ENCODE measurements at regions not wholly inside any gene's neighbourhood (a gene's known extent, or its start where the extent isn't known, plus 50 kb on each side); places are given as distances from the start of the nearest gene placed in this dataset.

DNA sequence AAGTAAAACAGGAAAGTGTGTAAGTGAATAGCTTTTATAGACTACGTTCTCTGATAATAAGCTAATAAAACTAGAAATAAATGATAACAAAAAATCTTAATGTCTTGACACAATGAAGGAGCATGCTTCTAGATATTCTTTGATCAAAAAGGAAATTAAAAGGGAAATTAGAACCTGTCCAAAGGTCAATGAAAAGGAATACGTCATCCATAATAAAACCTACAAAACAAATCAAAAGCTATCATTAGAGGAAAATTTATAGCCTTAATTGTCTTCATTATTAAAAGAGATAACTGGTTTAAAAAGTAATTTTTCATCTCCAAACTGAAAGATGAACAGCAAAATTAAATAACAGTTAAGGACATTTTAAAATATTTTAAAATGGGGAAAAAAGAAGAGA lies 196.3 kb upstream of the BTBD3 start:
- DNase-seq (ENCODE audit: low spot score), result no peak

DNA sequence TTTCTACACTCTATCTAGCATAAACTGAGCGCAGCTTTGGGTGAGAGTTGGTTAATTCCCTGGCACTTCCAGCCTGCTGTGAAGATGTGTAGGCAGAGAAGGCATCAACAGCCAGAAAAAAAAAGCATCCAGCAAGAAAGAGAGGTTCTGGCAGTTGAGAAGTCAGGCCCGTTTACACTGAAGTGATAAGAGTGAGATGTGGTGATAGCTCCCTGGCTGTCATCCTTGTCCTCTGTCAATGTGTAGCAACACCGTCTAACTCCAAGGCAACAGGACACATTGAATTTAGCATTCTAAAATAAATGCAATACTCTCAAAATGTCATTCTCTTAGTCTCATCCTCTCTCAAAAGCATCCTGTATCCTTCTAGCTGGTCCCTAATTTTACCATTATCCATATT lies 193.6 kb upstream of the BTBD3 start:
- DNase-seq (ENCODE audit: low spot score), result no peak

DNA sequence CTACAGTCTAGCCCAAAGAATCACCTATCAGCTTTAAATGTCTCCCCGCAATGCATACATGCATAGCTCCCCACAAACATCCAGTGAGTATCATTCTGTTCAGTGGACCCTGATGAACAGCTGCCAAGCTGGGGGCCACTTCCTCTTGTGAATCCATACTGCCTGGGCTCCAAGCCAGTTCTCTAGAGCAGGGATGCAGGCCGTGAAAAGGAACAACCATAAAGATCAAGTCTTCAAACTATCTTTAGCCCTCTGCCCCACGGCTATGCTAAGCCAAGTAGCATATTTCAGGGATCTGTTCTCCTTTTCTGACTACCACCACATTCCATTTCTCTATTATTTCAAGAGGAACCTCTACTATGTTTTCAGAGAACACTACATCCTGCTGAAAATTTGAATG lies 191.7 kb upstream of the BTBD3 start:
- DNase-seq (ENCODE audit: low spot score), result no peak

DNA sequence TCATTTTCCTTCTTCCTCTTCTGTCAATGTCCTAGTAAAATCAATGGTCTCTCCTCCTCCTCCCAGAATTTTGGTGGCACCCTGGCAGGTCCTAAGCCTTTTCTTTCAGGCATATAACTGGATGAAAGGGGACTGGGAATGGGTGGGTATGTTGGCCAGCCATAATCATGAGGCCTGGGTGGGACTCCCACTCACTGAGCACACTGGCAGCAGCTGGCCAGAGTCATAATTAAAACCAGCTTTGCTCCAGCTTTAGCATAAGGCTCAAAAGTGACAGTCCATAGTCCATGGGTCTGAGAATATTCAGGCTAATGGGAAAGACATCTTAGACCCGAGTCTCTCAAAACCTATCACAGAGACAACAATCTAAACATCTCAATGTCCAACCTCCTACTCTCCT lies 190.0 kb upstream of the BTBD3 start:
- DNase-seq (ENCODE audit: low spot score), result no peak

DNA sequence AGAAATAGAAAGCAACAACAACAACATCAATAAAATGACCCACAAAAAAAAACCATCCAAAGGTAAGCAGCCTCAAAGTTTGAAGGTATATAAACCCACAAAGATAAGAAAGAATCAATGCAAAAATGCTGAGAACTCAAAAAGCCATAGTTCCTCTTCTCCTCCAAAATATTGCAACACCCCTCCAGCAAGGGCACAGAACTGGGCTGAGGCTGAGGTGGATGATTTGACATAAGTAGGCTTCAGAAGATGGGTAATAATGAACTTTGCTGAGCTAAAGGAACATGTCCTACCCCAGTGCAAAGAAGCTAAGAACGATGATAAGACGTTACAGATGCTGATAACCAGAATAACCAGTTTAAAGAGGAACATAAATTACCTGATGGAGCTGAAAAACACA lies 188.8 kb upstream of the BTBD3 start:
- DNase-seq (ENCODE audit: low spot score), result no peak

DNA sequence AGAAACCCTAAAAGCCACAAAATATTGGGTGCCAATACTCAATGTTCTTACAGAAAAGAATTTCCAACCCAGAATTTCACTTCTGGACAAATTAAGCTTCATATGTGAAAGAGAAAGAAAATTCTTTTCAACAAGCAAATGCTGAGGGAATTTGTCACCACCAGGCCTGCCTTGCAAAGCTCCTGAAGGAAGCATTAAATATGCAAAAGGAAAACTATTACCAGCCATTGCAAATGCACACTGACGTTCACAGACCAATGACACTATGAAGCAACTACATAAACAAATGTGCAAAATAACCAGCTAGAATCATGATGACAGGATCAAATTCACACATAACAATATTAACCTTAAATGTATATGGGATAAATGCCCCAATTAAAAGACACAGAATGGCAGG lies 187.9 kb upstream of the BTBD3 start:
- no peak for DNase-seq (ENCODE audit: low spot score)

DNA sequence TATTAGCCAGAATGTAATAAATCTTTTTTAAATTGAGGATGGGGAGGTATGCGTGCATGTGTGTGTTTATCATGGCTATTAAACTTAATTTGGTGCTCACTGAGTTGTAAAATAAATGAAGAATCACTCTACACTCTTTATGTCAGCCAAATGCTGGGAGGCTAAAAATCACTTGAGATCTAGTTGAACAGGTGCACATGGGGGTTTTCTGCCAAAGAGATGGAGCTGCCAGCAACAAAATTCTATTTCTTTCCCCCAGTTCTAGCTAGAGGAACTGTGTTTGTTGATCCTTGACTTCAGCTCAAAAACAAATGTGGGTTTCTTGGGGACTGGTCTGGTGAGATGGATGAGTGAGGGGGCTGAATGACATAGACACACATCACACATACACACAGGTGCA lies 183.3 kb upstream of the BTBD3 start:
- DNase-seq (ENCODE audit: low spot score), result no peak

DNA sequence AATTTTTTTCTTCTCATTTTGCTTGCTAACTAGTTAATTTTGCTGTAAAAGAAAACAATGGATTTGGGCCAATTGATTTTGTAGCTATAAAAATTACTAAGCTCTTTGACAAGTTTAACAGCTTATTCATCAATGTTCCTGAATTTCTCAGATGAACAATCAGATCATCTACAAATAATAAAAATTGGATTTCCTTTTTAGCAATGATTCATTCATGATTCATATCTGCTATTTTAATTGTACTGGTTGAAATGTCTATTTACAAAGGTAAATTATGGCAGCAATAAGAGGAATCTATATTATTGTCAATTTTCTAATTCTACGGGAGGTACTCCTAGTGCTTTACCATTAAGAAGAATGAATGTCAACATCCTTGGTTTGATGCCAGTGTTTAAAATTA lies 178.8 kb upstream of the BTBD3 start:
- DNase-seq (ENCODE audit: low spot score), result no peak

DNA sequence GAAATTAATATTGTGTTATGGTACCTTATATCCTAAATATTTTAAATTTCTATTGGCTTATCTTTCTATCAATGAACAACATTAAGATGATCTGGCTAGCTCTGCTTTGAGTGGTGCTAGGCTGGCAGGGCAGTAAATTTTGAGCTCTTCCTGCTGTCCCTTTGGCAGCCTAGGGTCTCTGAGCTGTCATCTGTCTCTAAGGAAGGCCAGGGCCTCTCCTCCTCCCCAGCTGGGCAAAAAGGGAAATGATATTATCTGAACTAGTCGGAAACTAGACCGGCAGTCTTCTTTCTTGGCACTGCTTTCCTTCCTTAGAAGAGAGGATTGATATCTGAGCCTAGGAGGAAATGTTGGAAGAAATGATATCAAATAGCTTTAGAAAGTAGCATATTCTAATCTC lies 176.7 kb upstream of the BTBD3 start:
- no peak for DNase-seq (ENCODE audit: low spot score)

DNA sequence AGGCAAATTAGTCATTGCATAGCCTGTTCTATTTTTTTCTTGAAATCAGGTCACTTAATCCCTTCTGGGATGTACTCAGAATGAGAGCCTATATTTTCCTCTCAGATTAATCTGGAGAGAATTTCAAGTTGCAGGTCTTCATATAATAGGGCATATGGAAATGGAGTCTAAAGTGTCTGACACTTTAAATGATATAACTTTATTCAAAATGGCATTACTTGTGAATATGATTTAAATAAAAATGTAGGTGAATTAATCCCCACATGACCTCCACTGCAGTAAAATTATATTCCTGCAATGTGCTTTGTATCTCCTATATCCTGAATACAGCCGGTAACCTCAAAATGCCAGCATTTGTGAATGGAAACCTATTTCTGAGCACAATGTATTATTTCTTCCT lies 172.5 kb upstream of the BTBD3 start:
- DNase-seq (ENCODE audit: low spot score), result no peak

DNA sequence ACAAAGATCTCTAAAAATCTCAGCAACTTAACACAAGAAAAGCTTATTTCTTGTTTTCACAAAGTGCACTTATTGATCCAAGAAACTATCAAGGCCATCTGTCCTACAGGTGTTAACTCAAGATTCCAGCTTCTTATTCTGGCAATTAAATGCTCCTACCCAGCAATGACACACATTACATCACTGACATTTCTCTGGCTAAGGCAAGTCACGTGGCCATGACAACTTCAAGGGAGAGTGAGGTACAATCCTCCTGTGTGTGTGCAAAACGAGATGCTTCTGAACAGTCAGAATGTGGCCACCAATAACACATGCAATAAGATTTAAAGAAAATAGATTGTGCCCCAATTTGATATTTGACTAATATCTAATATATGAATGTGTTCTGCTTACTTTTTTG lies 169.3 kb upstream of the BTBD3 start:
- DNase-seq (ENCODE audit: low spot score), result no peak

DNA sequence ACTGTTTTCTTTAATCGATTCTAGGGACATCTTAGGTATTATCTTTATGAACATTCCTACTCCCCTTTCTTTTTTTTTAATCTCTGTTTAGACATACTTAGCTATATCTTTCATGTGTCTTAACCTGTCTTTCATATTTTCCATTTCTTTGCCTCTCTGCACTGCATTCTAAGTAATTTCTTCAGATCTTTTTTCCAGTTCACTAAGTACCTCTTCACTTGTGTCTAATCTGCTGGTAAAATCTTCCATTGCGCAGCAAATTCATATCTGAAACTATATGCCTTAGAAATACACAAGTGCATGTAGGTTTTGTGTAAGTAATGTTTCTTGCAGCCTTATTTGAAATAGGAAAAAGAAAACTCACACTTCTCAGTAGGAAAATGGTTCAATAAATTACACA lies 165.4 kb upstream of the BTBD3 start:
- DNase-seq (ENCODE audit: low spot score), result no peak

DNA sequence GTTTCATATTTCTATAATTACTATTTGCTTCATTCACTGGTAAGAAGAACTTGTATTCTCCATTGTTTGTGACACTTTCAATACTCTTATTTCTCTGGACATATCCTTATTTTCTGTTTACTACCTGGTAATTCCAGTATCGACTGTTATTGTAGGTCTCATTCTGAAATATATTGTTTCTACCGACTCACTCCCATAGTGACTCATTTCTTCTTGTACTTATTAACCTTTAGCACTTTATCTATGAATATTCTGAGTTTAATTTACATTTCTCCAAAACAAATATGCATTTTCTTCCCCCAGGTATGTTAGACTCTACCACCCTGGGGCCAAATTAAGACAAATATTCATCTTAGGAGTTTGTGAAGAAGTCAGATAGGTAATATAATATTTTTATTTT lies 164.5 kb upstream of the BTBD3 start:
- DNase-seq (ENCODE audit: low spot score), result no peak

DNA sequence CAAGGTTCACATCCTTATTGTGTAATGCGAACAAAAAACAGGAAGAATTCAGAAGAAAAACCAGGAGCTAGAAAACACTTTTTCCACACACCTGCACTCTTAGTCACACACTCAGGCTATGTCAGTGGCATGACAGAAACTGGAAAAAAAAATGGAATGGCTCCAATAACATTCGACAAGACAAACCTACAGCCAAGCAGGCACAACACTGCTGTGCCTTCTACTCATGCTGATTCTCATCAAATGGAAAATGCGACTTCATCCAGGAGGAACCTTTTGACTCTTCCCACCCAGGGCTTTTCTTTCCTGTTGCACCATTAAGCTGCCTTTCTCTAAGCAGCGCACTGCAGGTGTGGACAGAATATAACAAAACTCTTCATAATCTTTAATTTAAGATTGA lies 163.2 kb upstream of the BTBD3 start:
- no peak for DNase-seq (ENCODE audit: low spot score)

DNA sequence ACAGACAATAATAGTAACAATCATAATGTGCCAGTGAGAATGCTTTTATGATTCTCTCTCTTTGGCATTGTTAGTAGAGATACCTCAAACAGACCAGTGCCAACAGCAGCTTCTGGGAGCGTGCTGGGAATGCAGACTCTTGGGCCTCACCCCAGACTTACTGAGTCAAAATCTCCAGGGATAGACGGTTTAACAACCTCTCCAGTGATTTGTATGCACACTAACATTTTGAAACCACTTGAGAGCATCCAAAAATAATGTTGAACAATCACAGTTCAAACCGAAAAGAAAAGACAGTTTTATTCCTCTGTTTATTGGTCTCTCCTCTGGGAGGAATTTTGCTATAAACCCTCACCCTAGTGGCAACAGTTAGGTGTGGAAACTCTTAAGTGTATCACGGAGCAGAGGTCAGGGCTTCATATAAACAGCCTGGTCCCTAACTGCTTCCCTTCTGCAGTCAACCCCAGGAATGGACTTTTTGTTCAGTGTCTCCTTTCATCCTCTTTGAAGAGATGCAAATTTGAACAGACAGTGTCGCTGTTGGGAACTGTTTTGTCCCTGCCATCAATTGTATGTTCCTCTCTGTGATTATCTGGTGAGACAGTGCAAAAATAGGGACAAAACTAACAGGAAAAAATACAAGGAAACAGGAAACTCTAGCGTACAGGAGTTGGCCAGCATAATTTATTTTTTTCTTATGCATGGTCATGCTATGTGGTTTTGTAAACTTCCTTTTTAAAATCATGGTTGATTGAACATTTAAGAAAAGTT lies 162.4 kb upstream of the BTBD3 start:
- DNase-seq (ENCODE audit: low spot score), result no peak

DNA sequence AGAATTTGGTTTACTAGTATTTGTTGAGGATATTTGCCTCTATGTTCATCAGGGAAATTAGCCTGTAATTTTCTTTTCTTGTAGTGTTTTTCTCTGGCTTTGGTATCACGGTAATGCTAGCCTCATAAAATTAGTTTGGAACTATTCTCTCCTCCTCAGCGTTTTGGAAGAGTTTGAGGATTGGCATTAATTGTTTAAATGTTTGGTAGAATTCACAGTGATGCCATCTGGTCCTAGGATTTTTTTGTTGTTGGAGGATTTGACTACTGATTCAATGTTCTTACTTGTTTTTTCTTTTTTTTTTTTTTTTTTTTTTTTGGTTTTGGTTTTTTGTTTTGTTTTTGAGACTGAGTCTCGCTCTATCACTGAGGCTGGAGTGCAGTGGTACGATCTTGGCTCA lies 156.2 kb upstream of the BTBD3 start:
- no peak for DNase-seq (ENCODE audit: low spot score)

DNA sequence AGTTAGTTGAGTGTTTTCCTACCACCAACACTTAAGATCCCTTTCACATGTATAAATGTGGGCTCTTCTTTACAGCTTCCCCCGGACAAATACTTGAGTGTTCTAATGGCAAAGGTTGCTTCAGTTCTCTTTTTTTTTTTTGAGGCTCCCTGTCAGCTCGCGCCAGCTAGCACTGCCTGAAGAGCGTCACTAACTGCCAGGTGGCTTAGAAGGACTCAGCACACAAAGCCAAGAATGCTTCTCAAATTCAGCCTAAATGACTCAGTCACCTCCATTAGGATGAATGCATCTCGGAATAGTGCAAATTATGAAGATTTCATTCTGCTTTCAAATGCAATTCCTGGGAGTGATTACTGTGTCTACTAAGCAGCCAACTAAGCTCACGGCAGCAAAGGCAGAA lies 150.7 kb upstream of the BTBD3 start:
- DNase-seq (ENCODE audit: low spot score), result no peak

DNA sequence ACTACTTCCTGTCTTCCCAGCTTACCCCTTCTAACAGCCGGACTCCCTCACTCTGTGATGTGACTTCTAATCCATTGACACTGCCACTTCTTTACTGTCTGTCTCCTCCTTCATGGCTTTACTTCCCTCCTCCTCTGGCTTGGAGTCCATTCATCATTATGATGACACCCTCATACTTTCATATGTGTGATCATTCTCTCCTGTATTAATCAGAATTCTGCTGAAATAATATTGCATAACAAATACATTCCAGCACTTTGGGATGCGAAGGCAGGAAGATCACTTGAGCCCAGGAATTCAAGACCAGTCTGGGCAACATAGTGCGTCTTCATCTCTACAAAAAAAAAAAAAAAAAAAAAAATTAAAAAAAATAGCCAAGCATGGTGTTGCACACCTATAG lies 147.9 kb upstream of the BTBD3 start:
- no peak for DNase-seq (ENCODE audit: low spot score)

DNA sequence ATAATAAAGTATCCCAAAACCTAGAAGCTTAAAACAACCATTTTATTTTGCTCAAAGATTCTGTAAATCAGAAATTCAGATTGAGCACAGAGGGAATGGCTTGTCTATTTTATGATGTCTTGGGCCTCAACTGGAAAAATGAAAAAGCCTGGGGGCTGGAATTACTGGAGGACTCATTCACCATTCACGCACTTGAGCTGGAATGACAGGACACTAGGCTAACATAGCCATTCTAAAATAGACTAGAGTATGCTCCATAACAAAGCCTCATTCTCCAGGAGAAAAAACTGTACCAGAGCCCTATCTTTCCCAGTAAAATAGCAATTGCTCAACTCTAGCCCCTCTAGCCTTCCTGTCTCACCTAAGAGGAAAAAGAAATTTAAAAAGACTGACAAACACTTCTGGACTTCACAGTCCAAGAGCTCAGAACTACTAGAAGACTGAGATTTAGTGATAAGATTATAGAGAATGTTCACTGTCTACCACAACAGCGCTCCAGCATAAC lies 145.4 kb upstream of the BTBD3 start:
- no peak for DNase-seq (ENCODE audit: low spot score)

DNA sequence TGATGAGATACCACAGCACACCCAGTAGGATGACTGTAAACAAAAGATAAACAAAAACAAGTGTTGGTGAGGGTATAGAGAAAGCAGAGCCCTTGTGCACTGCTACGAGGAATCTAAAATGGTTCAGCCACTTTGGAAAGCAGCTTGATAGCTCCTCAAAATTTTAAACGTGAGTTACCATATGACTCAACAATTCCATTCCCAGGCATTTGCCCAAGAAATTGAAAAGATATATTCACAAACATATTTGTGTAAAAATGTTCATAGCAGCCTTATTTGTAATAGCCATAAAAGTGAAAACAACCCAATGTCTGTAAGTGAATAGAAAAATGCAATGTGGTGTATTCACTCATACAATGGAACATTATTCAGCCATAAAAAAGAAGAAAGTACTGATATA lies 141.0 kb upstream of the BTBD3 start:
- DNase-seq (ENCODE audit: low spot score), result no peak

DNA sequence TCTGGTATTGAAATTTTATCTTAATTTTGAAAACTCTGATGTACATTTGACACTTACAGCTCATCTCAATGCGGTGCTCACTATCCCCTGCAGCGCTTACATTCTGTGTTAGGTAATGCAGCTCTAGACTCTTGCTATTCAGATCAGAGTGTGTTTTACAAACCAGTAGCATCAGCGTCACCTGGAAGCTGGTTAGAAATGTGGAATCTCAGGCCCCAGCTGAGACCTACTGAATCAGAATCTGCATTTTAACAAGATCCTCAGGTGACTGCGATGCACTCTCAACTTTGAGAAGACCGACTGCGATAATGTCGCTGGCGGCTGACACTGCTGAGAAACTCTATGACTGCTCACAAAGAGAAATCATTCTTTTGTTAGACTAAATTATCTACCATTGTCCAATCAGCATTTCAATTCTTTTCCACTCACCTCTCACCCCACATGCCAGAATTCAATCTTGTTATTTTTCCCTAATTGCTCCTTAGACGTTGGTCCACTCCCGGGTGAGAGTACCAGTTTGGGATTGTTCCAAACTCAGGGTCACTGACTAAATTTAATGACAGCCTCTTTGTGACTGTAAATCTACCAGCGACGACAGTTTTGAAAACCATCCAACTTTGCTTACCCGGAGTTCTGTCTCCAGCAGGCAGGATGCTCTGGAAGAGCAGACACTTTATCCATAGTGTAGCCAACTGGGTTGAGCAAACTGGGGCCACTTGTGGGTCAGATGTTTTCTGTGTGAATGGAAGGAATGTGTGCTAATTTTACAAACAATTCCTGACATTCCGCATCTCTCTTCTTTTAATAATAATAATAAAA lies 140.1 kb upstream of the BTBD3 start:
- no peak for DNase-seq (ENCODE audit: low spot score)

DNA sequence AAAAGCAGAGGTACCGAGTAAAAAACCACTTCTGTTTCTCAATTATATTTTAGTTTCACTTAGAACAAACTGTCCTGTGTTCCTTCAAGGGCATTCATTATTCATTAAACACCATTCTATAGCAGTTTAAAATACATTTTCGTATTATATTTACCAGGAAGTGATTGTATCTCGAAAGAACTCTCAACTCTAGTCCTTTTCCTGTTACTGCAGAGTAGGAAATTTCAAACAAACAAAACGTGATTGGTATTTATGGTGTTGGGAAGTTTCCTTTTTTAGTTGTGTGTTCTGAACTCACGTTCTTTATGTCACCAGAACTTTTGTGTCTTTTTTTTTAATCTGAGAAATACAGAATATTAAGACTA lies 139.5 kb upstream of the BTBD3 start:
- no peak for DNase-seq (ENCODE audit: low spot score)

DNA sequence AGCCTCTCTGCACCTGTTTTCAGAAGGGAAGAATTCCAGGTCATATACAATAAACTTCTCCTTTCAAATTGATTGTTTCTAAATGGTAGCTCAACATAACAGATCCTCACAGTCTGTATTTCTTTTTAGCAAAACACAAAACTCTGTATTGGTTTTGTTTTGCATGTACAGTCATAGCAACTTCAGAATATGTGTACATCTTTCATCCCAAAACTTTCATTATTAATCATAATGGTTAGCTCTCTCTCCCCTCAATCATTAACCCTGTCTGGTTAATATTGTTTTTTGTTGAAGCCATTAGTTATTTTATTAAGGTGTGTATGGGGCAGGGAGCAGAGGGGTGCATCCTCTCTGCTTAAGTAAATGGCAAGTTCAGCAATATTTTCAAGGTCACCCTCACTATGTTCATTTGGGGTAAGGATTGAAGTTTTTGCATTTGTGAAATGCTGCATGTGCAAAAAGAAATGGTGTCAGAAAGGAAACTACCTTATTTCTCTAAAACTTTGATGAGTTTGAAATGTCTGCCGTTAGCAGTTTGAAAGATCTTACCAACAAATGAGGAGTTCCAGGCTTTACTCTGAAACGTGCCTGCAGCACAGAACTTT lies 136.8 kb upstream of the BTBD3 start:
- DNase-seq (ENCODE audit: low spot score), result no peak

Measured in SW480 (cell line).